HepG2 (cell line): ENCODE measurements at regions not wholly inside any gene's neighbourhood (a gene's known extent, or its start where the extent isn't known, plus 50 kb on each side); places are given as distances from the start of the nearest gene placed in this dataset.
A peak's percentile ranks its signal among the peaks of the same experiment; 100 is the strongest.

Experiments used
- ATAC-seq: fragments of 200-7000 bp; cut with Tn5 transposase; 3 replicates; pipeline ENCODE4 v1.9.1; 2020; ENCODE audit warnings: mild to moderate bottlenecking, moderate library complexity
- BruUV-seq: library from RNA; stranded (reverse); fragments of 400-500 nt; replicated peaks from 2 replicates; lab custom pipeline; 2021; lab: Mats Ljungman, UMichigan
- CTCF ChIA-PET: fragments of 300-600 bp; formaldehyde crosslinking; extraction: SDS; loops from one replicate; lab custom pipeline; 2021; ENCODE audit warnings: low total read pairs, inconsistent platforms, low intra/inter-chr PET ratio; lab: Yijun Ruan, JAX
- POLR2A ChIA-PET: fragments of 350-600 bp; sonication (Branson Sonifier 250); formaldehyde crosslinking; loops from one replicate; lab custom pipeline; 2020; ENCODE audit warnings: antibody characterized with exemption, inconsistent platforms; lab: Yijun Ruan, JAX
- DNase-seq: peaks from one replicate; pipeline ENCODE4 v3.0.0-alpha.2; 2015; ENCODE audit warnings: low spot score
- FAIRE-seq: peaks from 3 replicates; lab custom pipeline; 2011; peaks lifted over from hg19 to GRCh38; lab: Jason Lieb, UNC
- H2AFZ ChIP-seq: one replicate; pipeline ENCODE4 v1.6.1; 2011; ENCODE audit warnings: low read length, inconsistent platforms
- H3K27ac ChIP-seq: fragments of 300-600 bp; 3 replicates; pipeline ENCODE4 v1.8.0; 2011; ENCODE audit warnings: mixed run types, mild to moderate bottlenecking, mixed read lengths, low read length, inconsistent platforms; ENCODE audit not compliant: insufficient read depth; ENCODE audit errors: extremely low read length
- H3K27me3 ChIP-seq, 2 experiments: fragments of 200-600 bp in 1 of 2; 2 replicates in 1 of 2; 3 replicates in 1 of 2; pipeline versions ENCODE4 v1.6.0 to v1.8.0; 2011; ENCODE audit warnings: low read length in 2 of 2, mild to moderate bottlenecking in 2 of 2, moderate library complexity in 2 of 2, inconsistent platforms in 1 of 2; ENCODE audit not compliant: insufficient read depth in 2 of 2, control insufficient read depth in 1 of 2
- H3K36me3 ChIP-seq, 2 experiments: fragments of 200-600 bp in 1 of 2; replicated peaks in 1 of 2; 2 replicates in 1 of 2; 3 replicates in 1 of 2; pipeline versions ENCODE4 v1.5.1 to v1.8.0; 2011; ENCODE audit warnings: low read length in 2 of 2, inconsistent platforms in 1 of 2; ENCODE audit not compliant: insufficient read depth in 2 of 2, control insufficient read depth in 1 of 2
- H3K4me1 ChIP-seq: 2 replicates; pipeline ENCODE4 v1.5.1; 2012; ENCODE audit warnings: low read length, inconsistent platforms; ENCODE audit not compliant: insufficient read depth
- H3K4me2 ChIP-seq: 2 replicates; pipeline ENCODE4 v1.6.0; 2011; ENCODE audit warnings: low read depth, low read length, inconsistent platforms
- H3K4me3 ChIP-seq, 3 experiments: fragments of 200-600 bp in 1 of 3; sonication (generic), shearing (Covaris generic) in 1 of 3; replicated peaks in 1 of 3; 2 replicates each; pipeline ENCODE4 v1.5.1; 2011 to 2016; ENCODE audit warnings: low read length in 3 of 3, inconsistent platforms in 2 of 3, low read depth in 2 of 3, mild to moderate bottlenecking in 2 of 3, control low read depth in 1 of 3, mixed read lengths in 1 of 3; ENCODE audit not compliant: insufficient read depth in 1 of 3
- H3K79me2 ChIP-seq: one replicate; pipeline ENCODE4 v1.6.1; 2011; ENCODE audit warnings: low read length, inconsistent platforms; ENCODE audit not compliant: insufficient read depth
- H3K9ac ChIP-seq: 2 replicates; pipeline ENCODE4 v1.6.0; 2011; ENCODE audit warnings: mild to moderate bottlenecking, low read depth, low read length, inconsistent platforms; ENCODE audit not compliant: insufficient read depth
- H3K9me3 ChIP-seq: 2 replicates; pipeline ENCODE4 v1.5.1; 2012; ENCODE audit warnings: mild to moderate bottlenecking, low read length
- H4K20me1 ChIP-seq: 2 replicates; pipeline ENCODE4 v1.6.0; 2011; ENCODE audit warnings: inconsistent platforms, mild to moderate bottlenecking, low read length, moderate library complexity; ENCODE audit not compliant: insufficient read depth
- ARID3A ChIP-seq: IDR thresholded peaks from 2 replicates; pipeline ENCODE4 v1.6.1; 2012; ENCODE audit warnings: low read depth, low read length, improper control_type of control experiment
- ATF2 ChIP-seq: sonication (generic); formaldehyde crosslinking; IDR thresholded peaks from 2 replicates; pipeline ENCODE4 v1.4.0; 2020; ENCODE audit warnings: missing genetic modification reagents
- ATF7 ChIP-seq, 2 experiments: fragments of 450-650 bp in 1 of 2; sonication (generic) in 1 of 2; formaldehyde crosslinking in 1 of 2; IDR thresholded peaks; 2 replicates each; pipeline versions ENCODE4 v1.4.0 to v1.6.1; 2016 to 2020; ENCODE audit warnings: antibody characterized with exemption in 1 of 2, mild to moderate bottlenecking in 1 of 2, missing genetic modification reagents in 1 of 2
- CEBPG ChIP-seq: IDR thresholded peaks from 2 replicates; pipeline ENCODE4 v1.6.1; 2016
- JUN ChIP-seq: sonication (generic); formaldehyde crosslinking; IDR thresholded peaks from 2 replicates; pipeline ENCODE4 v1.4.0; 2020; ENCODE audit warnings: mild to moderate bottlenecking, missing genetic modification reagents
- RFXAP ChIP-seq: sonication (generic); formaldehyde crosslinking; IDR thresholded peaks from 2 replicates; pipeline ENCODE4 v1.4.0; 2020; ENCODE audit warnings: missing genetic modification reagents, borderline replicate concordance
- ZNF644 ChIP-seq: IDR thresholded peaks from 2 replicates; pipeline ENCODE4 v1.6.1; 2016; ENCODE audit warnings: low read depth
- WGBS: methylation state at CpG from one replicate; pipeline ENCODE4 v1.1.6; 2017; ENCODE audit warnings: low lambda C conversion rate; 5-methylcytosine and 5-hydroxymethylcytosine counted together
- in situ Hi-C: cut with HindIII; loops from 2 replicates; pipeline ENCODE4 v1.10.0; 2017; ENCODE audit warnings: low pct_unique_long_range_greater_than_20kb; ENCODE audit not compliant: extremely low pct_ligation_motif_present
- intact Hi-C: fragments of 100-400 bp; cut with micrococcal nuclease; formaldehyde crosslinking; loops from one replicate; pipeline ENCODE4 v1.10.0; 2022; ENCODE audit not compliant: unreplicated experiment
- TF ChIP-seq, protein P1 (sequence below): sonication (generic); formaldehyde crosslinking; IDR thresholded peaks from 2 replicates; pipeline ENCODE4 v1.4.0; 2020; ENCODE audit warnings: missing genetic modification reagents
- TF ChIP-seq, protein P2 (sequence below): sonication (generic); formaldehyde crosslinking; IDR thresholded peaks from 2 replicates; pipeline ENCODE4 v1.5.1; 2020; ENCODE audit warnings: missing genetic modification reagents, mild to moderate bottlenecking, borderline replicate concordance
- TF ChIP-seq, protein P3 (sequence below): sonication (generic); formaldehyde crosslinking; IDR thresholded peaks from 2 replicates; pipeline ENCODE4 v1.4.0; 2020; ENCODE audit warnings: mild to moderate bottlenecking, missing genetic modification reagents
- TF ChIP-seq, protein P4 (sequence below): IDR thresholded peaks from 2 replicates; pipeline ENCODE4 v1.6.1; 2016; ENCODE audit warnings: low read depth

GRCh38 chr2:144198116-144198515, 321.8 kb downstream of the ZEB2 start:
- POLR2A ChIA-PET = no interaction called here
- Histone ChIP-seq H3K4me1 (peaks cover 10% of the 10 kb centered on the region), H3K36me3 (no peaks in the 10 kb centered on the region), H2AFZ (no peak overlapping the region), H3K27ac (no peak overlapping the region), H3K9ac (no peak overlapping the region), H3K4me3 (no peak overlapping the region), H3K4me2 (no peak overlapping the region), H3K27me3 (no peaks in the 10 kb centered on the region), H3K9me3 (no peaks in the 10 kb centered on the region), H3K79me2 (no peaks in the 10 kb centered on the region), H4K20me1 (no peaks in the 10 kb centered on the region)
- intact Hi-C loops = no loop called here
- CTCF ChIA-PET = no interaction called here
- 71% methylated on average over 3 of the region's 3 CpGs for WGBS
- no TSS peak for BruUV-seq
- FAIRE-seq = peak; percentile 37
- peak; percentile 61 for DNase-seq
- peak; percentile 47; the same call in 2 of the 3 replicates for ATAC-seq
- in situ Hi-C loops = no loop called here
- peak; percentile 53; the same call in 1 of the 2 replicates for TF ChIP-seq JUN
- TF ChIP-seq RFXAP (CRISPR knock-in tag) = no peak
- TF ChIP-seq ATF7 (IDR thresholded peaks at IDR 0.05) = peak; percentile 76
- TF ChIP-seq ATF7 (CRISPR knock-in tag; IDR thresholded peaks at IDR 0.05) = no peak
- TF ChIP-seq ARID3A = peak; percentile 70
- TF ChIP-seq, protein P1, sequence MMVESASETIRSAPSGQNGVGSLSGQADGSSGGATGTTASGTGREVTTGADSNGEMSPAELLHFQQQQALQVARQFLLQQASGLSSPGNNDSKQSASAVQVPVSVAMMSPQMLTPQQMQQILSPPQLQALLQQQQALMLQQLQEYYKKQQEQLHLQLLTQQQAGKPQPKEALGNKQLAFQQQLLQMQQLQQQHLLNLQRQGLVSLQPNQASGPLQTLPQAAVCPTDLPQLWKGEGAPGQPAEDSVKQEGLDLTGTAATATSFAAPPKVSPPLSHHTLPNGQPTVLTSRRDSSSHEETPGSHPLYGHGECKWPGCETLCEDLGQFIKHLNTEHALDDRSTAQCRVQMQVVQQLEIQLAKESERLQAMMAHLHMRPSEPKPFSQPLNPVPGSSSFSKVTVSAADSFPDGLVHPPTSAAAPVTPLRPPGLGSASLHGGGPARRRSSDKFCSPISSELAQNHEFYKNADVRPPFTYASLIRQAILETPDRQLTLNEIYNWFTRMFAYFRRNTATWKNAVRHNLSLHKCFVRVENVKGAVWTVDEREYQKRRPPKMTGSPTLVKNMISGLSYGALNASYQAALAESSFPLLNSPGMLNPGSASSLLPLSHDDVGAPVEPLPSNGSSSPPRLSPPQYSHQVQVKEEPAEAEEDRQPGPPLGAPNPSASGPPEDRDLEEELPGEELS (CRISPR knock-in tag) = no peak
- TF ChIP-seq, protein P2, sequence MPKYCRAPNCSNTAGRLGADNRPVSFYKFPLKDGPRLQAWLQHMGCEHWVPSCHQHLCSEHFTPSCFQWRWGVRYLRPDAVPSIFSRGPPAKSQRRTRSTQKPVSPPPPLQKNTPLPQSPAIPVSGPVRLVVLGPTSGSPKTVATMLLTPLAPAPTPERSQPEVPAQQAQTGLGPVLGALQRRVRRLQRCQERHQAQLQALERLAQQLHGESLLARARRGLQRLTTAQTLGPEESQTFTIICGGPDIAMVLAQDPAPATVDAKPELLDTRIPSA (CRISPR knock-in tag) = no peak
- TF ChIP-seq ZNF644 (CRISPR knock-in tag) = peak; percentile 21; the same call in 1 of the 2 replicates
- TF ChIP-seq CEBPG (CRISPR knock-in tag) = peak; percentile 24; the same call in 1 of the 2 replicates
- TF ChIP-seq, protein P3, sequence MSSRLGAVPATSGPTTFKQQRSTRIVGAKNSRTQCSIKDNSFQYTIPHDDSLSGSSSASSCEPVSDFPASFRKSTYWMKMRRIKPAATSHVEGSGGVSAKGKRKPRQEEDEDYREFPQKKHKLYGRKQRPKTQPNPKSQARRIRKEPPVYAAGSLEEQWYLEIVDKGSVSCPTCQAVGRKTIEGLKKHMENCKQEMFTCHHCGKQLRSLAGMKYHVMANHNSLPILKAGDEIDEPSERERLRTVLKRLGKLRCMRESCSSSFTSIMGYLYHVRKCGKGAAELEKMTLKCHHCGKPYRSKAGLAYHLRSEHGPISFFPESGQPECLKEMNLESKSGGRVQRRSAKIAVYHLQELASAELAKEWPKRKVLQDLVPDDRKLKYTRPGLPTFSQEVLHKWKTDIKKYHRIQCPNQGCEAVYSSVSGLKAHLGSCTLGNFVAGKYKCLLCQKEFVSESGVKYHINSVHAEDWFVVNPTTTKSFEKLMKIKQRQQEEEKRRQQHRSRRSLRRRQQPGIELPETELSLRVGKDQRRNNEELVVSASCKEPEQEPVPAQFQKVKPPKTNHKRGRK (CRISPR knock-in tag) = no peak
- TF ChIP-seq, protein P4, sequence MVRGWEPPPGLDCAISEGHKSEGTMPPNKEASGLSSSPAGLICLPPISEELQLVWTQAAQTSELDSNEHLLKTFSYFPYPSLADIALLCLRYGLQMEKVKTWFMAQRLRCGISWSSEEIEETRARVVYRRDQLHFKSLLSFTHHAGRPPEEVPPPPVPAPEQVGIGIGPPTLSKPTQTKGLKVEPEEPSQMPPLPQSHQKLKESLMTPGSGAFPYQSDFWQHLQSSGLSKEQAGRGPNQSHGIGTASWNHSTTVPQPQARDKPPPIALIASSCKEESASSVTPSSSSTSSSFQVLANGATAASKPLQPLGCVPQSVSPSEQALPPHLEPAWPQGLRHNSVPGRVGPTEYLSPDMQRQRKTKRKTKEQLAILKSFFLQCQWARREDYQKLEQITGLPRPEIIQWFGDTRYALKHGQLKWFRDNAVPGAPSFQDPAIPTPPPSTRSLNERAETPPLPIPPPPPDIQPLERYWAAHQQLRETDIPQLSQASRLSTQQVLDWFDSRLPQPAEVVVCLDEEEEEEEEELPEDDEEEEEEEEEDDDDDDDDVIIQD (CRISPR knock-in tag) = peak; percentile 73
- TF ChIP-seq ATF2 (CRISPR knock-in tag) = peak; percentile 28; the same call in 1 of the 2 replicates
